BE2C (cell line): ENCODE measurements at regions not wholly inside any gene's neighbourhood (a gene's known extent, or its start where the extent isn't known, plus 50 kb on each side); places are given as distances from the start of the nearest gene placed in this dataset.
"Not testable (repeated sequence)": the region's sequence is repeated elsewhere in the genome, so short reads cannot be mapped to it uniquely, and the experiment has no call there.

ENCODE experiments used
- DNase-seq: peaks from one replicate; pipeline ENCODE4 v3.0.0-alpha.2; 2020
- H3K27me3 ChIP-seq: fragments of 250-450 bp; sonication (Bioruptor Pico); 2 replicates; pipeline ENCODE4 v1.5.1; 2020; ENCODE audit warnings: mild to moderate bottlenecking
- H3K36me3 ChIP-seq: fragments of 250-450 bp; sonication (Bioruptor Pico); 2 replicates; pipeline ENCODE4 v1.5.1; 2020; ENCODE audit warnings: mild to moderate bottlenecking
- H3K4me1 ChIP-seq: fragments of 250-450 bp; sonication (Bioruptor Pico); 2 replicates; pipeline ENCODE4 v1.5.1; 2020
- H3K4me3 ChIP-seq: 2 replicates; pipeline ENCODE4 v1.5.1; 2011; ENCODE audit warnings: low read depth, low read length
- H3K9me3 ChIP-seq: fragments of 250-450 bp; sonication (Bioruptor Pico); 2 replicates; pipeline ENCODE4 v1.5.1; 2020
- CTCF ChIP-seq: IDR thresholded peaks from 2 replicates; pipeline ENCODE4 v1.5.1; 2012; ENCODE audit warnings: mild to moderate bottlenecking, low read depth, low read length

GRCh38 chr5:105172918-105173317 lies 1610.3 kb upstream of the NUDT12 start:
- no peak for TF ChIP-seq CTCF
- Histone ChIP-seq H3K36me3 (no peaks in the 10 kb centered on the region), H3K4me1 (no peaks in the 10 kb centered on the region), H3K4me3 (no peak overlapping the region), H3K27me3 (no peaks in the 10 kb centered on the region), H3K9me3 (no peaks in the 10 kb centered on the region)
- DNase-seq = no peak

GRCh38 chr5:105168806-105169205 lies 1606.2 kb upstream of the NUDT12 start:
- H3K27me3 ChIP-seq = no peaks in the 10 kb centered on the region
- H3K4me1 ChIP-seq = no peaks in the 10 kb centered on the region
- no peak overlapping the region for H3K4me3 ChIP-seq
- TF ChIP-seq CTCF = no peak
- DNase-seq = no peak
- no peaks in the 10 kb centered on the region for H3K9me3 ChIP-seq
- no peaks in the 10 kb centered on the region for H3K36me3 ChIP-seq

- TF ChIP-seq CTCF = no peak
- H3K36me3 ChIP-seq = no peaks in the 10 kb centered on the region
Measured at GRCh38 chr5:105167092-105167491, 1604.5 kb upstream of the NUDT12 start.

GRCh38 chr5:105163547-105163946 lies 1601.0 kb upstream of the NUDT12 start:
- H3K9me3 ChIP-seq = 0 out of 2 replicates have a peak, but pooled peaks cover 3% of the 10 kb centered on the region
- DNase-seq = no peak
- TF ChIP-seq CTCF = no peak
- H3K36me3 ChIP-seq = no peaks in the 10 kb centered on the region
- H3K4me3 ChIP-seq = no peak overlapping the region
- no peaks in the 10 kb centered on the region for H3K27me3 ChIP-seq
- H3K4me1 ChIP-seq = no peaks in the 10 kb centered on the region

More at GRCh38 chr5:105167092-105167491, 1604.5 kb upstream of the NUDT12 start:
- no peaks in the 10 kb centered on the region for H3K4me1 ChIP-seq
- H3K27me3 ChIP-seq = no peaks in the 10 kb centered on the region
- no peak for DNase-seq
- H3K4me3 ChIP-seq = no peak overlapping the region
- H3K9me3 ChIP-seq = 0 out of 2 replicates have a peak, but pooled peaks cover 3% of the 10 kb centered on the region

DNA sequence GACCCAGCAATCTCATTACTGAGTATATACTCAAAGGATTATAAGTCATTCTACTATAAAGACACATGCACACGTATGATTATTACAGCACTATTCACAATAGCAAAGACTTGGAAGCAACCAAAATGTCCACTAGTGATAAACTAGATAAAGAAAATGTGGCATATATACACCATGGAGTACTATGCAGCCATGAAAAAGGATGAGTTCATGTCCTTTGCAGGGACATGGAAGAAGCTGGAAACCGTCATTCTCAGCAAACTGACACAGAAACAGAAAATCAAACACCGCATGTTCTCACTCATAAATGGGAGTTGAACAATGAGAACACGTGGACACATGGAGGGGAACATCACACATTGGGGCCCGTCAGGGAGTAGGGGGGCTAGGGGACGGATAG lies 1600.0 kb upstream of the NUDT12 start:
- not testable (repeated sequence) for H3K4me3 ChIP-seq

GRCh38 chr5:105158526-105158925 lies 1595.9 kb upstream of the NUDT12 start:
- no peak overlapping the region for H3K4me3 ChIP-seq
- no peaks in the 10 kb centered on the region for H3K27me3 ChIP-seq
- peaks cover 3% of the 10 kb centered on the region; the same call in 1 of the 2 replicates for H3K9me3 ChIP-seq
- no peak for DNase-seq
- no peaks in the 10 kb centered on the region for H3K4me1 ChIP-seq
- no peaks in the 10 kb centered on the region for H3K36me3 ChIP-seq
- TF ChIP-seq CTCF = no peak

More for the DNA sequence above, 1600.0 kb upstream of the NUDT12 start:
- not testable (repeated sequence) for H3K4me1 ChIP-seq, DNase-seq, H3K36me3 ChIP-seq, H3K9me3 ChIP-seq, H3K27me3 ChIP-seq

DNA sequence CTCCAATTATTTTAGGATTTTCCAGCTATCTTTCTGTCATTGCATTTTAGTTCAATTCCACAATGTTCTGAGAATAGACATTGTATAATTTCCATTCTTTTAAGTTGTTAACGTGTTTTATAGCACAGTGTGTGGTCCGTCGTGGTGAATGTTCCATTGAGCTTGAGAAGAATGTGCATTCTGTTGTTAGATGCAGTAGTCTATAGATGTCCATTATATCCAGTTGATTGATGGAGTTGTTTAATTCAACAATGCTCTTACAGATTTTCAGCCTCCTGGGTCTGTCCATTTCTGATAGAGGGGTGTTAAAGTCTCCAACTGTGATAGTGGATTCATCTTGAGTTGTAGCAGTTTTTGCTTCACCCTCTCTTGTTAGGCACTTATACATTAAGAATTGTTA lies 1587.7 kb upstream of the NUDT12 start:
- no peak for TF ChIP-seq CTCF
- H3K4me1 ChIP-seq = peaks cover 2% of the 10 kb centered on the region
- H3K36me3 ChIP-seq = no peaks in the 10 kb centered on the region
- no peak for DNase-seq
- H3K9me3 ChIP-seq = no peaks in the 10 kb centered on the region
- H3K4me3 ChIP-seq = no peak overlapping the region
- H3K27me3 ChIP-seq = no peaks in the 10 kb centered on the region
